Ecto neural progenitor cell (in vitro differentiated cells): ENCODE measurements at regions not wholly inside any gene's neighbourhood (a gene's known extent, or its start where the extent isn't known, plus 50 kb on each side); places are given as distances from the start of the nearest gene placed in this dataset.

Source experiments
- DNase-seq: peaks from one replicate; pipeline ENCODE4 v3.0.0-alpha.2; 2018; ENCODE audit warnings: low spot score

DNA sequence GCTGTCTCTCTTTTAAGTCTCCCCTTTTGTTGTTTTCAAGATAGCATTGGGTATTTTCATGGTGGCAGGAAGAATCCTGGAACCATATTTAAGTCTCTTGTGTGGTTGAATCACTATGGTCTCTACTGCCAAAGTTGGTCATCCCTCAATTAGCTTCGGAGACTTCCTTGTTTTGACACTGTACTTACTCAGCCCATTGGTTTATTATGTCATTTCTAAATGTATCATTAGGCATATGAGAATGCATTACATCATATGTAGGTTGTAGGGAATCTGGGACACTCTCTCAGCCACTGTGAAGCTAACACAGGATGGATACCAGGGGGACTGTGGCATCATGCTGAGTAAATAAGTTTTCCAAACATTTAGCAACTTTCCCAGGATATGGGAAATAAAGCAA is 211.8 kb downstream of the DTHD1 start:
- no peak for DNase-seq

DNA sequence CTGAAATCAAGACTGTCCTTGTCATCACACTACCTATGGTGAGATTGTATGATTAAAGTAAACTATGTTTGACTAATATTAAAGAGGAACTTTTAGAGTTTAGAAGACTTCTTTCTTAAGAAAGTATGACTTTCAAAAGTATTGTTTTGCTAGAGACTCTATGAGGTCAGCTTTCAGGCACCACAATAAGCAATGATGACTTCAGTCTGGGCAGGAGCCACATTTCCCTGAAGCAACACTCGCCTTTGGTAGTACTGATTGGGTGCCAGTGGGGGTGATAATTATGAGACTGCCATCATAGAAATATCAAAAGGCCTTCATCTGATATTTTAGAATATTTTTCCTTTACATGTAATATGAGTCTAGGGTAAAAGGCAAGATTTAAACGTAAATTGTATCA is 212.6 kb downstream of the DTHD1 start:
- DNase-seq, result no peak

DNA sequence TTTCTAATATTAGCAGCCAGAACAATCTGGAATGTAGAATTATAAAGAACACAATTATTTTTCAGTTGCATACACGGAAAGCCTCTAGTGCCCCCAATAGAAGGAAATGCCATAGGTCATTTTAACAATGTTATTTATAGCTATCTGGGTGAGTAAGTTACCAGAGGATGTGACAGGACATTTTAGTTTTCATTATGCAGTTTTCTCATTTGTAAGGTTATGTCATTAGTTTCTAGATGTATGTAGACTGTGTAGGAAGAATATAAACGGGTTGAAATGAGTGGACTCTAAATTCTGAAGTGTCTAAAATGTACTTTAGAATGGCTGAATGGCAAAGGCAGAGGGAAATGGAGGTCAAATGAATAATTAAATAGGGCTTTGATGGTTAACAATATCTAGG is 213.3 kb downstream of the DTHD1 start:
- DNase-seq, result no peak

DNA sequence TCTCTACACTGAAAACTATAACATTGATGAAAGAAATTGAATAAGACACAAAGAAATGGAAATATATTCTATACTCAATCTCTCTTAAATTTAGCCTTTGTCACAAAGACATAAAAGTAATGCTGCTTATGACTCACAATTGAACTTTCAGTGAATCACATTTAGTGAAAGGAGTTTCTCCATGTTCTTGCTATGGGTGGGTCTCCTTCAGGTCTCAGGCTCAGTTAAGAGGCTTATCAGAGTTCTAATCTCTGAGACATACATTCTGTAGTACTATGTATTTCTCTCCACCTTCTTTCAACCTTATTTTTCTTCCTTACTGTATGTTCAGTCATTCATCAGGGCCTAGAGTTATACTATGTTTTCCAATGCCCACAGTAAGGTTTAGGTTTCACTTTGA is 220.9 kb downstream of the DTHD1 start:
- DNase-seq, result no peak

DNA sequence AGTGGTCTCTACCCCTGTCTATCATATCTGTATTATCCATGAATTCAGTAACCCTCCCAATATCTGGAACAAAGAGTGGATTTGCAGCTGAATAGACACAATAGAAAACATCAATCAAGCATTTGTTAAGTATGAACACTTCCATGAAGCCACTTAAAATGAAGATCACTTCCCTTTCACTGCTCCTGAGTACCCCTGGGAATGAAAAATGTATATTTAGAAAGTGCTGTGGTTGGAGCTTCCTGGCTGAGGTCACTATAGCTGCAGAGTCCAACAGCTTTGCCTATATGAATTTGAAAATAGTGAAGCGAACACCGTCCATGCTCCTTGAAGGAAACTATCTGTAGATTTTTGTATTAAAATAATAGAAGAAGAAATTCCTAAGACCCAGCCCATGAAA is 227.0 kb downstream of the DTHD1 start:
- DNase-seq, result no peak

DNA sequence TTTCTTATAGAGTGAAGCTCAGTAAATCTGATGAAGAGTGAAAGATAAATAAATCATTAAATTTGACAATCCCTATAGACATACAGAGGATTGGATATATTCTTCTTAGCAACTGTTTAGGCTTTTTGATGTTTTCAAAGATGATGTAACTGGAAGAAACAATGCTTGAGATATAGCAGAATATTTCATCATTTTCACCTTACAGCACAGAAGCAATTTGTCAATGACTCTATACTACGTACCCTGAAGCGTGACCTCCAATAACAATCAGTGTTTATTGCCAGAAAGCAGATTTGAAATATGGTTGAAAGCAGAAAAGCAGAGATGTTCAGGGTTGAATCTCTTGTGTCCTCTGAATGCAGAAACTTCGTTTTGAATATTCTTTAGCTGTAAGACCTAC is 228.4 kb downstream of the DTHD1 start:
- DNase-seq, result no peak

DNA sequence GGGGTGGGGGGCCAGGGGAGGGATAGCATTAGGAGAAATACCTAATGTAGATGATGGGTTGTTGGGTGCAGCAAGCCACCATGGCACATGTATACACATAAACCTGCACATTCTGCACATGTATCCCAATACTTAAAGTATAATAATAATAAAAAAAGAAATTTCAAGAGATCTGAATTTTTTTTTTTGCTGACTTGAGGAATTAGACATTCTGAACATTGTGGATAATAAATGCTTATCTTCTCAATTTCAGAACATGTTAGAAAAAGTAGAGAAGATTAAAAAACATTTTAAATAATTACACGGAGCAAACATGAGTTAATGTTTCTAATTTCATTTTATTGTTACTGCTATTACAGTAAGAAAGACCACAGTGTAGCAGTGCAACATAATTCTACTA is 230.4 kb downstream of the DTHD1 start:
- no peak for DNase-seq

DNA sequence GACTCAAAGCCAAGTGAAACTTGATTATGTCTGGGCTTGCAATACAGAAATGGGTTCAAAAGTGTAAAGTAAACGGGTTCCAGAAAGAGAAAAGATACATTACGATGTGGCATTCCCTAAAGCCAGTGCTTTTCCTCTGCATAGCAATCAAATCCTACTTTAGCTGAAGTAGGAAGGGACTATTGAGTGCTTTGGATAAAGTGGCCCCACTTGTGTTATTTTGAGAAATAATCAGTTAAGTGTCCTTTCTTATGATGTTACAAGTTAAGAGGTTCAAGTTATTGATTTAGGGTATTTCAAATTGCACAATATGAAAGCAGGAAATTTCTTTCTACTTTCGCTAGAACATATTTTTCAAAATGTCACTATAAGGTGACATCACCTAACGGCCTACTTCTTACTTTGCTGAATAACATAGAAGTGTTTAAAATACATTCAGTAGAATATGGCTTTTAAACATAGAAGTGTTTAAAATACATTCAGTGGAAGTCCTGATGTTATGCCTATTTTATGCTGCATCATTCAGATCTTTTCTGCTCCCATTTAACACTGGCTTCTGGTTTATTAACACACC is 235.2 kb downstream of the DTHD1 start:
- DNase-seq, result no peak

DNA sequence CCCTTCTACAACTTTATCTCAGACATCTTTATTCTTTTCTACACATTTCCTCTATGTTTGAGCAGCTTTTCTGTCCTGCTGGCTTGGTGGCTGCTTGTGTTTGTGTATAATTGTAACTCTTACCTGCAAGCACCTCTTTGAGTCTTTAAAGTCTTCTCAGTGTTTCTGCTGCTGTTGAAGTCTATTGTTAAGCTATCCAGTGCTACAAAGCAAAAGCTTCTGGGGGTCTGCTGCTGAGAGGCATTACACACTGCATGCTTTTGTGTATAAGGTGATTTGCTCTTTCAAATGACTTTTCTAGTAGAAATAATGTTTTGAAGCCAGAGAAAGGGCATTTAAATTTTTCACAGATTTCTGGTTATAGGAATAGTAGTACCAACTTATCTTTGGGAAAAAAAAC is 241.8 kb downstream of the DTHD1 start:
- DNase-seq, result no peak

DNA sequence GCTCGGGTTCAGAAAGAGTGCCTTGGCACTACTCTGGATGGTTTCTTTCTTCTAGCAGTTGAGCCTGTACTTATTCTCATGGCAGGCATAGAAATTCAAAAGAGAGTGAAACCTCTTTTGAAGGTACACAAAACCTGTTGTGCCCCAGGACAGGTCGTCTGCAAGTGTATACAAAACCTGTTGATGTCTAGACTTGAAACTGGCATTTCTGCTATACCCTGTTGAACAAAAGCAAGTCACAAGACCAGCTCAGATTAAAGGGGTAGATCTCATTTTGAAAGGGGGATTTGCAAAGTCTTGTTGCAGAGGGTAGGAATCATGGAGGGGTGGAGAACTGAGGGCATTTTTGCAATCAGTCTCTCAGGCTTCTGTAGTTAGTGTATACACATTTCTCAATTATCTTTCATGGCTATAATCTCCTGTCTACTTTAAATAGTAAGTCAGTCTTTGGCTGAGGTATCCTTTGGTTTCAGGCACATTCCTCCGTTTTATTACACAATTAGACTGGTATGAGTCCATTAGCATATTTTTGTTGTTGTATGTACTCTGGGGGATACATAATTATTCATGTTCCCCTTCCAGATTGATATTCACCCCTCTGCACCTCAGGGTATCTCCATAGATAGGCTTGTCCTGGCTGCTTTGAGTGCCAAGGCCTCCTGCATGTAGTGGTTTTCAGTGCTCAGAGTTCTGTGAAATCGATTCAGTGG is 251.4 kb downstream of the DTHD1 start:
- DNase-seq, result no peak

DNA sequence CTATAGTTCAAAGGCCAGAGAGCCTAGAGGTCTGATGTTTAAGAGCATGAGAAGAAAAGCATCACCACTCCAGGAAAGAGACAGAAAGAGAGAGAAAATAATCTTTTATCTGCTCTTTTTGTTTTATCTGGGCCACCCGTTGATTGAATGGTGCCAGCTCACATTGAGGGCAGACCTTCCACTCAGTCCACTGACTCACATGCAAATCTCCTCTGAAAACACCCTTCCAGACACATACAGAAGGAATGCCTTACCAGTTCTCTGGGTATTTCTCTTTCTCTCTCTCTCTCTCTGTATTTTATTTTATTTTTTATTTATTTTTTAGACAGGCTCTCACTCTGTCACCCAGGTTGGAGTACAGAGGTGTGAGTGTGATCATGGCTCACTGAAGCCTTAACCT is 252.5 kb downstream of the DTHD1 start:
- no peak for DNase-seq

DNA sequence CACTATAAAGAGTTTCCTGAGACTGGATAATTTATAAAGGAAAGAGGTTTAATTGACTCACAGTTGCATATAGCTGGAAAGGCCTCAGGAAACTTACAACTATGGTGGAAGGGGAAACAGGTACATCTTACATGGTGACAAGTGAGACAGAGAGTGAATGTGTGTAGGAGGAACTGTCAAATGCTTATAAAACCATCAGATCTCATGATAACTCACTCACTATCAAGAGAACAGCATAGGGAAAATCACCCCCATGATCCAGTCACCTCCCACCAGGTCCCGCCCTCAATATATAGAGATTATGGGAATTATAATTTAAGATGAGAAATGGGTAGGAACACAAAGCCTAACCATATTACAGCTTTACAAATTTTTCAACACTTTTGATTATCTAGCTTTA is 266.0 kb downstream of the DTHD1 start:
- no peak for DNase-seq

DNA sequence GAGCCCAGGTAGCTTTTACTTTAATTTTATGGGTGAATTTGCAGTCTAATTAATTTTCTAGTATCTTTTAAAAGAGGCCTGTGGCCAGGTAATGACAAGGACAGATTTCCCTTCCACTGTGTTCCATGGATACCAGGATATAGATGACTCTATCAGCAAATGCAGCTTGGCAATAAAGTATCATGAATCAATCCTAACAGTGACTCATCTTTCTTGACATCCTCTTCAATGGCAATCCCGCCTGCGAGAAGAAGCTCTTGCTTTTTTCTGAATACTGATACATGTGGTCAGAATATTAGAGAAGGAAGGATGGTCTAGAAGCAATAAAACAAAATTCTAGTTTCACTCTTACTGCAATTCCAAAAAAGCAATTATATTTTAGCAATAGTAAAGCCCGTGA is 267.8 kb downstream of the DTHD1 start:
- DNase-seq, result no peak

DNA sequence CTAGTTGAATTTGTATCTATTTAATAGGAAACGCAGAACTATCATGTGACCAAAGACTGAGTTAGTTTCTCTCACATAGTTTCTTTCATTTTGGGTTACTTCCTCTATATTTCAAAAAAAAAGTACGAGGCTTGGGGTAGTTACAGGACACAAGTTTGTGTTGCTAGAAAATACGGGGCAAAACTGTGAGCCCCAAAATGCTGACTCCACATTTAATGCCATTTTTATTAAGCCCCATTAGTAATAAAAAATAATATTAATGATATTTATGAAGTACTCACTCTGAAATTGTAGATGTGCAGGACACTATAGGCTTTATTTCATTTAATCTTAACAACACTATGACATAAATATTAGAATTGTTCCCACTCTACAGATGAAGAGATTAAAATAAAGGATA is 268.6 kb downstream of the DTHD1 start:
- no peak for DNase-seq

DNA sequence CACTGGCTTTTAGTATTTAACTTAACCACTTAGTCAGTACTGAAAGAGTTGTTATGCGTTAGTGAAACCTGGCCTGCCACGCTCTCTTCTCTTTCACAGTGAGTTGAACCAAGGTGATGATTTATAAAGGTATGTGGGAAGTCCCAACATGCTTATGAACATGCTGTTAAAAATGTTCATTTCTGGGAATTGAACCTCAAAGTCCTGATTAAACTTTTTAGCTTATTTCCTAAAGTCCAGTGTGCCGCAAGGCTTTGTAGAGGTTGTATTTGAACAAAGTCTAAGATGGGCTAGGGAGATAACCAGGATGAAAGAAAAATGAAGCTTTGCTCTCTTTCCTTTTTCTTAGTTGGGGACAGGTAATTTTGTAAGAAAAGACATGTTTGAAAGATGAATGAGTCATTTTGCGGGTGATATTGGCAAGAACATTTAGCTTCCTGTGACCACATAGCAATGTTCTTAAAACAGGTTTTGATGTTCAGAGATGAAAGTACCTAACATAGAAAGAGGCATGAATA is 270.3 kb downstream of the DTHD1 start:
- no peak for DNase-seq

DNA sequence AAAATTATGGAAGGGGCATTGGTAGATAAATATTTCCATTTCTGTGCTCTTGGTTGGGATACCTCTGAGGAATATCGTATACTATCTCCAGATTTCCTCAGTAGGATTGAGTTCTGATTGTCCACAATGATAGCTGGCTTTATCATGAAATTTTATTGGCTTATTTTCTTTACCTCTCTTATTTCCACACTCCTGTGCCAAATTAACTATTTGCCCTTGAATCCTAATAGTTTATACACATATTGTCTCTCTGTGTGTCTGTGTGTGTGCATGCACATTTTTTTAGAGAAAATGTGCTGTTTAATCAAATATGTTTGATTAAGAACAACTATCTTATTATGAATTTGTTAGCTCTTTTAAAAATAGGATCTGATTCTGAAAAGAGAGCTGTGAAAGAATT is 271.6 kb downstream of the DTHD1 start:
- no peak for DNase-seq

DNA sequence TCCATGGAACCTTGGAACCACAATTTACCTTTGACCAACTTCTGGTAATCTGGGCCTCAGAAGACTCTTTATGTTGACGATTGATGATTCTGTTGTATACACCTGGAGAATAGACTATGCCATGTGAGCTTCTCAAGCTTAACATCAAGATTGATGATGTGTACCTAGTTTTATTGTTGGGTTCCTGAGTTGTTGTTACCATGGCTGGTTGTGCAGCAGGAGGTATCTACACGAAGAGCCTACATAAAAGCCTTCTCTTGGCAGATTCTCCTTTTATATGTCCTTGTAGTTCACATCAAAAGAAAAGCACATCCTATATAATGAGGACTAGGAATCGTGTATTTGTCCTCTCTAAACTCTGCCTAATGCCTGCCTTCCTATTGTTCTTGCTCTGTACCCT is 272.0 kb downstream of the DTHD1 start:
- DNase-seq, result no peak

DNA sequence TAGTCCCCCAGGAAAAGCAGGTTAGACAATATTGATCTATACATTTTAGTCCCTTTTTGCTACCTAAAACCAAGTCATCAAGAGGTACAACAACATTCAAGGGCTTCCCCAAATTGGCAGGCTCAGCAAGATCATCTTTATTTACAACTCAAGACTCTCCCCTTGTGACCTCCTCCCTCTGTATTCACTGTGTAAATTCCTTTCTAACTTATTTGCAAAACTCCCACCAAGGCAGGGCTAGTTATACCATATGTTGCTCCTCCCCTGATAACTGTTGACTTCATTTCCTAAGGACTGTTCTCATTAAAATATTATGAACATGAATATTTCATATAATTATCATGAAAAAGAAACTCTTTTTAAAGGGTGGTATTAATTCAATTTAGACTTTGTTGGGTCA is 275.6 kb downstream of the DTHD1 start:
- no peak for DNase-seq

DNA sequence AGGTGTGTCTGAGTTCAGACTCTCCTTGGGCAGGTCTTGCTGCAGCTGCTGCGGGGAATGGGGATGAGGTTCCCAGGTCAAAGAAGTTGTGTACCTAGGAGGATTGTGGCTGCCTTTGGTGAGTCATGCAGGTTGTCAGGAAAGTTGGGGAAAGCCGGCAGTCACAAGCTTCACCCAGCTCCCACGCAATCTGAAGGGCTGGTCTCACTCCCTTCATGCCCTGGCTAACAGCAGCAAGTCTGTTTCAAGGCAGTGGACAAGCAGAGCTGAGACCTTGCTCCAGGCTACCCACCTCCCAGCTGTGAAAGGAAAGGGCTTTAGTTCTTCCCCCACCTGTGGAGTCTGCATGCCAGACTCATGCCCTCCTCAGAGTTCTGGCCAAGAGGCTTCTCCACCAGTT is 287.2 kb downstream of the DTHD1 start:
- no peak for DNase-seq

DNA sequence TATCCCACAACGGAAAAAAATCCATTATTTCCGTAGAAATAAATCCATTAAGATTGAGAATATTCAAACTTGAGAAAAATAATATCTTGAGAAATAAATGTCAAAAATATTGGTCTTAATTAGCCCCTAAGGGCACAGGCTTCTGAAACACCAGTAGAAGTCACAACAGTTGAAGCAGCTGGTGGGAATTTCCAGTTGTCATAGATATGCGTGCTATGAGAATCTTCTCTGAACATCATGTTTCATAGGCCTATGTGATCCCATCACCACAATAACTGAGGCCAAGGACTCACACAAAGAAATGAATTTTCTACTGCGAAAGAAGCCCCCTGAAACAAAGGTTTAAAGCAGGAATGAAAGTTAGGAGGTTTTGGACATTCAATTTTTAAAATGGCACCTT is 292.0 kb downstream of the DTHD1 start:
- DNase-seq, result no peak

DNA sequence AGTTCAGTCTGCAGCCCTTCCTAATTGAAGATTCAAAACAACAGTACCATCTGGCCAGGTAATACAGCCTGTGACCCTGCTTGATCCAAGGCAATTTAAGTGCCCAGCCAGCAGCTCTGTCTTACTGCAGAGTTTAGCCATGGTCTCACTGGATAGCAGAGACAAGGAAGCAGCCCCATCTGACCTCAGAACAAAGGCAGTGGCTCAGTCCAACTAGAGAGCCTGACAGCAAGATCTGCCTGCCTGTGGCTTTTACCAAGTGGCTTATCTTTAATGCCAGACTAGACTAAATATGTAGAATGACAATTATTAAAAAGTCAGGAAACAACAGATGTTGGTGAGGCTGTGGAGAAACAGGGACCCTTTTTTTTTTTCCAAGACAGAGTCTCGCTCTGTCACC is 293.4 kb downstream of the DTHD1 start:
- no peak for DNase-seq

DNA sequence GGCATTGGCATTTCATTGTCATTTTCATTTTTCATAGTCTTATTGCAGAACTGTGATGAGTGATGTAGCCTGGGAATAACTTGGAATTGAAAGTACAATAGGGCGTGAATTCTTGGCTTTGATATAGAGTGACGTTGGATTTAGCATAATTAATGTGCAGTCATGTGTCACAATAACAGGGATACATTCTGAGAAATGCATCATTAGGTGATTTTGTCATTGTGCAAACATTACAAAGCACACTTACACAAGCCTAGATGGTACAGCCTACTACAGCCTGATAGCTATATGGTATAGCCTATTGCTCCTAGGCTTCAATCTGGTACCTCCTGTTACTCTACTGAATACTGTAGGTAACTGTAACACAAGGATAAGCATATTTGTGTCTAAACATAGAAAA is 300.8 kb downstream of the DTHD1 start:
- DNase-seq, result no peak

DNA sequence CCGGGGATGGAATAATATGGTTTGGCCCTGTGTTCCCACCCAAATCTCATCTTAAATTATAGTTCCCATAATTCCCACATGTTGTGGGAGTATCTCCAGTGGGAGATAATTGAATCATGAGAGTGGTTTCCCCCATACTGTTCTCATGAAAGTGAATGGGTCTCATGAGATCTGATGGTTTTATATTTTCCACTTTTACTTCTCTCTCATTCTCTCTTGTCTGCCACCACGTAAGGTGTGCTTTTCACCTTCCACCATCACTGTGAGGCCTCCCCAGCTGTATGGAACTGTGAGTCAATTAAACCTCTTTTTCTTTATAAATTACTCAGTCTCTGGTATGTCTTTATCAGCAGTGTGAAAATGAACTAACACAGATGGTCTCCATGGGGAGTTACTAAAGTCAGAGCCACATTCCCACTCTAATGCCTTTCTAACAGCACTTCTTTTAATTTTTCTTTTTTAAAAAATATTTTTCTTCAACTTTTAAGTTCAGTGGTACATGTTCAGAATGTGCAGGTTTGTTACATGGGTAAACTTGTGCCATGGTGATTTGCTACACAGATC is 306.6 kb downstream of the DTHD1 start:
- no peak for DNase-seq

DNA sequence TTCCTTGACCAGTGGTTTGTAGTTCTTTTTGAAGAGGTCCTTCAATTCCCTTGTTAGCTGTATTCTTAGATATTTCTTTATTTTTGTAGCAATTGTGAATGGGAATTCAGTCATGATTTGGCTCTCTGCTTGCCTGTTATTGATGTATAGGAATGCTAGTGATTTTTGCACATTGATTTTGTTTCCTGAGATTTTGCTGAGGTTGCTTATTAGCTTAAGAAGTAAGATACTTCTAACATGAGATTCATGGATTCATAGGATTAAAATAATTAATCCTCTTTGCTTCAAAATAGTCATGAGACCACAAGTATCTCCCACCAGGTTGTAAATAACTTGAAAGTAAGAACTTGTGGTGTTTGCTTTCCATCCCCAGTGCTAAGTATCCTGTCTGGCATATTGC is 308.9 kb downstream of the DTHD1 start:
- no peak for DNase-seq
